NCI-H2029 treated with DMSO at 0.1 percent for 48 hours (cell line): ENCODE measurements at regions not wholly inside any gene's neighbourhood (a gene's known extent, or its start where the extent isn't known, plus 50 kb on each side); places are given as distances from the start of the nearest gene placed in this dataset.

Experiments
- DNase-seq: peaks from one replicate; lab custom pipeline; 2025; lab: John Stamatoyannopoulos, UW

GRCh38 chr5:109917154-109917546 is 227.4 kb downstream of the MAN2A1 start:
- DNase-seq = no peak

GRCh38 chr5:109917966-109918365 is 228.2 kb downstream of the MAN2A1 start:
- no peak for DNase-seq

- DNase-seq = no peak
Measured at GRCh38 chr5:109920736-109921135, 231.0 kb downstream of the MAN2A1 start.

GRCh38 chr5:109921735-109922380 is 232.1 kb downstream of the MAN2A1 start:
- no peak for DNase-seq

DNA sequence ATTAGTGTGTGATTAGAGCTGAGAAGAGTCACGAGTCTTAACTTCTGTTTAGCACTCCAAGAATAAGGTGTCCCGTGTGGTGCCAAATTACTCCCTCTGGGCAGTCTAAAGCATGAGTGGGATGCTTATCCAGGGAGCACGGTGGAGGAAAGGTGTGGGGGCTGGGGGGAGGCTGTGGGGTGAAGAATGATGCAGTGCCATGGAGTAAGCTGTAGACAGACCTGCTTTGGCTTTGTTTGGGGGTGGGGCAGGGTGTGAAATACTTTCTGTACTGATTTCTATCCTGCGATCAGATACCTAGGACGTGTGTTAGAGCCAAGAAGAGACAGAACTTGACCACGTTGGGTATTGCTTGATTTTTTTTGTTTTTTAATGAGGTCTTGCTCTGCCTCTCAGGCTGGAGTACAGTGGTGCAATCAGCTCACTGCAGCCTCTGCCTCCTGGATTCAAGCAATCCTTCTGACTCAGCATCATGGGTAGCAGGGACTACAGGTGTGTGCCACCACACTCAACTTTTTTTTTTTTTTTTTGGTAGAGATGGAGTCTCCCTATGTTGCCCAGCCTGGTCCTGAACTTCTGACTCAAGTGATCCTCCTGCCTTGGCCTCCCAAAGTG is 232.8 kb downstream of the MAN2A1 start:
- DNase-seq = no peak

DNA sequence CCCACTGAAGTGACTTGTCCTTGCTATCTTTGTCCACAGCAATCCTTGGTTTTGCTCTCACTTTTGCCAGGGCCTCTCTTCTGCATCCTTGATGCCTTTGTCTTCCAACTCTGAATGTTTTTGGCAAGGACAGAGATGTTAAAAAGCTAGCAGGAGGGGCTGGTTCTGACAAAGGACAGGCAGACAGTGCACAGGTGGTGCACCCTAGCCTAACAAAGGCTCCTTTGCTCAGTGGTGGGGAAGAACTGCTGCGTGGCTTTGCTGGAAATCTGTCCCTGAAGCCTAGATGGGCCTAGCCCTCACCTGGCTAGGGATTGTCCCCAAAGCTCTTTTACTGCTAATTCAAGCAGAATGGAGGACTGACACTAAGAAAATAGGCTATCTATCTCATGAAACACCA is 233.5 kb downstream of the MAN2A1 start:
- no peak for DNase-seq

- no peak for DNase-seq
Measured at GRCh38 chr5:109924237-109925107, 234.7 kb downstream of the MAN2A1 start.

- DNase-seq = no peak
Measured at GRCh38 chr5:109927639-109928038, 237.9 kb downstream of the MAN2A1 start.

- no peak for DNase-seq
Measured at GRCh38 chr5:109928046-109928445, 238.3 kb downstream of the MAN2A1 start.

- no peak for DNase-seq
Measured at GRCh38 chr5:109928811-109929210, 239.1 kb downstream of the MAN2A1 start.

DNA sequence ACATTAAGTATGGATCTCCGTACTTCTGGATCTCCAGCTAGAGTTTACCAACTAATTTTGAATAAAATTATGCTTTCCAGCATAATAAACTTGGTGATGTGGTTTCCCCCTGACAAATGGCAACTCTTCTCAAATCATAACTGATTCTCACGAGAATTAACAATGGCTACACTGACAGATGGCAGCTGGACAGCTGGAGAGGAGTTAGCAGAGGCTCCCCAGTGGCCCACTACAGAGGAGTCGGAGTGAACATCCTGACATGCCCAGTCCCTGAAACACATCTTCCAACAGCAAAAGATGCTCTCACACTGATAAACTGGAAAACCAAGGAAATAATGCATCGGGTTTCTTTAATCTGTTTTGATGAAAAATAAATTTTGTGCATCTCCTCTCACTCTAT is 239.6 kb downstream of the MAN2A1 start:
- DNase-seq = no peak

DNA sequence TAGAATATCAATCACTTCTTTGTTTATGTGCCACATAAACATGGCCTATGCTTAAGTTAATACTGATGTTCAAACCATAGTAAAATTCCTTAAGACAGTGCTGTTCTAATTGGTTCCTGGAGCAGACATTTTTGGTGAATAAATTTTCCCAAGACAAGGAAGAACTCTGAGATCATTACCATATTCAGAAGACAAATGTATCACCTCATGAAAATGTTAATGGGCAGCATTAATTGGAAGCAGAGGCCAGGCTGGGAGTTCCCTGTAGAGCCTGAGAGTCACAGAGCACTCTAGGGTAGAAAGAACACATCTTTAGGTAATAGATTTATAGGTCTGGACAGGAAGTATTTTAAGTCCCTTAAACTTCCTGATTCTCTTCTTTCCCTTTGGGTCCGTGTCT is 240.2 kb downstream of the MAN2A1 start:
- no peak for DNase-seq

DNA sequence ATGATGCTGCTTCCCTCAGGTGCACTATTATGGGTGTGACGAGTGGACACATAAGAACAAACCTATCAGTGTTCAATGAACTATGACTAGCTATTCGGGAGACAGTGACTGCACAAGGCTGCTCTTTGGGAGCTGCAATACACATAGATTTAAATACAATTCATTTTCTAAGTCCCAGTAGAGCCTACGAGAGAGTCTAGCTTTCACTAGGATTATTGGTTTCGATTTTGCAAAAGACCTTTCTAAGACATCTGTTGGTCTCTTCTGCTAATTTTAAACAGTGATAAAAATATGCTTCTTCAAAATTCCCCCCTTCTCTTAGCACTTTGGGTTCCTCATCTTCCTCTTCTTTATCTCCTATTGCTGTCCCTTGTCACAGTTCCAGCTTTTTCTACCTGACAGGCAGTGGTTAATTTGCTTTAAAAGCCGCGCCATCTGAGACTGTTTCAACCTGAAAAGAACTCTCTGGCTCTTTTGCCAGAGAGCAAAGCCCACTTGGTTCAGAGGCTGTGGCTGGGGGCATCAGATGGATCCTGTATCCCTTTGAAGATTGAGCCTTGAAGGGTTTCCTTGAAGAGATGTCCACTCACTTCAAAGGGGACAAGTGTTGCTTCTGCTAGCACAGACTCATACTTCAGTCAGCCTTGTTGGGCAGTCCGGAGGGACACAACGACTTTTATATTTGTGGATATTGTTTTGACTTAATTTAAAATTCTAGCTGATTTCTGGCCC is 241.5 kb downstream of the MAN2A1 start:
- DNase-seq = no peak

DNA sequence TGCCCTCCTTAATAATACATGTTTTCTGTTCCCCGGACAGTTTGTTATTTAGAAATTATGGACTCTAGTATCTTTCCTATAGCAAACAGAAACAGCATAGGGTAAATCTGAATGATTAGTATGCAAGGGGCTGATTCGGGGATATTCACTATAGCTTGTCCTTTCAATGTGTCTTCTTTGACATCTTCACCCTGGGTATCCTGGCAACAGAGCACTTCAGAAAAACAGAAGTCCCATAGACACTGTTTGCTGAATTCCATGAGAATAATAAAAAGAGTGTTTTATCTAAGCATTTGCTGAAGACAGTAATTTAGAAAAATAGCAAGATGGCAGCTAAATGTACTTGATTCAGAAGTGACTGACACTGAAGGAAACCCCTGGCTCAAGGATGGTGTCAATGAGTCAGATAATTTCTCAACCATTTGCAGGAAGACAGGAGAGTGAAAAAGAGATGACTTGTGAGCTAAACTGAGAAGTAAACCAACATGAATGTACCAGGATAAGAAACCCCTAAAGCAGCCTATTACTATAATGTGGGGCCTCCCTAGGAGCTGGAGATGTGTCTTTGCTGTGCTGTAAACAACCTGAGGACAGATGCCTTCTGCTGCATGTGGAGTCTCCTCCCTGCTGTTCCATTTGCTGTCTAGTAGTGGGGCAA is 246.2 kb downstream of the MAN2A1 start:
- no peak for DNase-seq

GRCh38 chr5:109936996-109937395 is 247.3 kb downstream of the MAN2A1 start:
- no peak for DNase-seq

GRCh38 chr5:109937951-109938350 is 248.2 kb downstream of the MAN2A1 start:
- DNase-seq = no peak

- DNase-seq = no peak
Measured at GRCh38 chr5:109938453-109938852, 248.7 kb downstream of the MAN2A1 start.

GRCh38 chr5:109939116-109939682 is 249.5 kb downstream of the MAN2A1 start:
- DNase-seq = no peak

- no peak for DNase-seq
Measured at GRCh38 chr5:109942646-109943045, 252.9 kb downstream of the MAN2A1 start.

DNA sequence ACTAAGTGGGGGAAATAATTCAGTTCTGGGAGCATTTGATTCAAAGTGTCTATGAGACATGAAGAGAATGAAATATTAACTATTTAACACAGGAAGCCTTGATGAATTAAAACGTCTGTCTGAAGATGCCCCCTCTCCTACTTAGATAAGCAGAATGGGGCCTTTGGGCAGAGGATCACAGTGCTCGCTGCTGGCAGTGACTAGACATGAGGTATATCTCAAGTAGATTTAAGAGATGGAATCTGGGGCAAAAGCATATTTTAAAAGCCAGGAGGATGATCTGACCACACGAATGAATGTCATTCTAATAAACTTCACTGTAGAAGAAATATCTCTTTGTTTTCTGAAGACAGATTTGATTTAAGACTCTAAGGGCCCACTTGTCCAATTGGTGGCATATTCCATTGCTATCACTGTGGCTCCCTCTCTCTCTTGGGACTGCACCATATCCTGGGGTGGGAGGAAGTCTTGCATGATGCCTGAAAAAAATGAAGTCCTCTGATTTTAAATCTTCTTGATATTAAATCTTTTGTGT is 254.0 kb downstream of the MAN2A1 start:
- DNase-seq = no peak

DNA sequence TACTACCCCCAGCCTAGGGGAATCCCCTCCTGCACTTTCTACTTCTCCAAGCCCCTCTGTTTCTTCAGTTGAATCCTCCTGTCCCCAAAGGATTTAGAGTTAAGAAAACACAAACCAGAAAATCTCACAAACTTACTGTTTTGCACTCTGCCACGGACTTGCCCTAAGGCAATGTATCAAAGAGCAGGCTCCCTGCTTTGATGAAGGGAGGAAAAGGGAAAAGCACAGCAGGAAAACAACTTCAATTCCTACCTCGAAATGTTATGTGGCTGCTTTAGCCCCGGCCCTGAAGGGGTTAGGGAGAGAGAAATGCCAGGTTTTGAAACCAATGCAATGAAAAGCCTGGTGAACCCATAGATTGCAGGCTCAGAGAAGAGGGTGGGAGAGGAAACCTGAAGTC is 254.7 kb downstream of the MAN2A1 start:
- DNase-seq = no peak
